ENCODE measurements at regions not wholly inside any gene's neighbourhood (a gene's known extent, or its start where the extent isn't known, plus 50 kb on each side); places are given as distances from the start of the nearest gene placed in this dataset.

GRCh38 chr2:39534095-39534711 is 97.1 kb upstream of the MAP4K3 start:
- no peak overlapping the region for H3K4me3 ChIP-seq (ENCODE audit: low read depth, low read length)
- TF ChIP-seq CTCF (IDR thresholded peaks at IDR 0.05; ENCODE audit: borderline replicate concordance, insufficient read depth, low read depth, low read length) = no peak

DNA sequence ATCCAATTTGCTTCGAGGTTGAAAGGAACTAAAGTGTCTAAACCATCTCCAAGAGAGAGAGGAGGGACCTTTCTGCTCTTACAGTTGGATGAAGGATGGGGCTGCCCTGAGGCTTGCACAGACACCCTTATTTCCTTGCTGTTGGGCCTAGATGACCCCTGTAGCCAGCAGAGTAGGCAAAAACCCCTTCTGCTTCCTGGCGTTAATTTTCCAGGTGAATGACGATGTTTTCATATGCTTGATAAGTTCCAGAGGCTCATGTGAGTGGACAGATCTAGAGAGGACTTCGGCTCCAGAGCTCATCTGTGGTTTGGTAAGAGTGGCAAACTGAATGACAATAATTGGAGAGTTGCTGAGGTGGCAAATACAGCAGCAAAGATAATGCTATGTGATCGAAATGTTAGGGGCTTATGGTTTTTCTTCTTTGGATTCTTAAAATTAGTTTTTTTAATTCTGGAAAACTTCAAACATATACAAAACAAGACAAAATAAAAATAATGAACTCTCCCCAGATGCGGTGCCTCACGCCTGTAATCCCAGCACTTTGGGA is 98.6 kb upstream of the MAP4K3 start:
- no peak overlapping the region for H3K4me3 ChIP-seq (ENCODE audit: low read depth, low read length)
- TF ChIP-seq CTCF (IDR thresholded peaks at IDR 0.05; ENCODE audit: borderline replicate concordance, insufficient read depth, low read depth, low read length) = no peak

DNA sequence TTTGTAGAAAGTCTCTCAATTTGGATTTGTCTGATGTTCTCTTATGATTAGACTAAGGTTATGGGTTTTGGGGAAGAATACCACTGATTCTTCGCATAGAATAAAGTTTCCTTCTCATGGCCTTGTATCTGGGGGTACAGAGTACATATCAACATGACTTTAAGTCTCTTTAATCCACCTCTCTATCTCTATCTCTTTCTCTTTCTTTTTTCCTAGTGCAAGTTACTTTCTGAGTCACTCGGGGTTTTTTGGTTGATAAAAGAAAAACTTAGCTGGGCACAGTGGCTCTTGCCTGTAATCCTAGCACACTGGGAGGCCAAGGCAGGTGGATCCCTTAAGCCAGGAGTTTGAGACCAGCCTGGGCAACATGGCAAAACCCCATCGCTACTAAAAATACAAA is 100.1 kb upstream of the MAP4K3 start:
- TF ChIP-seq CTCF (IDR thresholded peaks at IDR 0.05; ENCODE audit: borderline replicate concordance, insufficient read depth, low read depth, low read length) = no peak
- no peak overlapping the region for H3K4me3 ChIP-seq (ENCODE audit: low read depth, low read length)

GRCh38 chr2:39538718-39539117 is 101.6 kb upstream of the MAP4K3 start:
- no peak overlapping the region for H3K4me3 ChIP-seq (ENCODE audit: low read depth, low read length)
- no peak for TF ChIP-seq CTCF (IDR thresholded peaks at IDR 0.05; ENCODE audit: borderline replicate concordance, insufficient read depth, low read depth, low read length)

DNA sequence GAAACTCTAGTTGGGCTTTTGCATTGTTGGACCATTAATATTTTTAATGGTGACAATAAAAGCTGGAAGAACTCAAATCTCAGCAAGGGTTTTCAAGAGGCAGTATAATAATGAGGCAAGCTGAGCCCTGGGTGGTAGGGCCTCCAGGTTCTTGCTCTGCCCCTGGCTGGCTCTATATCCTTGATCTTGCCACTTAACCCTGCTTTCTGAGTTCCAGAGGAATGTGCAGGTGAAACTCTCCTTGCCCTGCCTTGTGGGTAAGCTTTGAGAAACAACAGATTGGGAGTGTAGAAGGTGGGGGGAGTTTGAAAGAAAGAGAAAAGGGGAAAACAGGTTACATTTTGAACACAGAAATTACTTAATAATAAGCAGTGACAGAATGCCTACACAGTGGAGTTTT is 103.3 kb upstream of the MAP4K3 start:
- H3K4me3 ChIP-seq (ENCODE audit: low read depth, low read length) = no peak overlapping the region
- no peak for TF ChIP-seq CTCF (IDR thresholded peaks at IDR 0.05; ENCODE audit: borderline replicate concordance, insufficient read depth, low read depth, low read length)

GRCh38 chr2:39541011-39541930 is 104.2 kb upstream of the MAP4K3 start:
- H3K4me3 ChIP-seq (ENCODE audit: low read depth, low read length) = no peak overlapping the region
- TF ChIP-seq CTCF (IDR thresholded peaks at IDR 0.05; ENCODE audit: borderline replicate concordance, insufficient read depth, low read depth, low read length) = no peak
